ENCODE measurements at regions not wholly inside any gene's neighbourhood (a gene's known extent, or its start where the extent isn't known, plus 50 kb on each side); places are given as distances from the start of the nearest gene placed in this dataset.

DNA sequence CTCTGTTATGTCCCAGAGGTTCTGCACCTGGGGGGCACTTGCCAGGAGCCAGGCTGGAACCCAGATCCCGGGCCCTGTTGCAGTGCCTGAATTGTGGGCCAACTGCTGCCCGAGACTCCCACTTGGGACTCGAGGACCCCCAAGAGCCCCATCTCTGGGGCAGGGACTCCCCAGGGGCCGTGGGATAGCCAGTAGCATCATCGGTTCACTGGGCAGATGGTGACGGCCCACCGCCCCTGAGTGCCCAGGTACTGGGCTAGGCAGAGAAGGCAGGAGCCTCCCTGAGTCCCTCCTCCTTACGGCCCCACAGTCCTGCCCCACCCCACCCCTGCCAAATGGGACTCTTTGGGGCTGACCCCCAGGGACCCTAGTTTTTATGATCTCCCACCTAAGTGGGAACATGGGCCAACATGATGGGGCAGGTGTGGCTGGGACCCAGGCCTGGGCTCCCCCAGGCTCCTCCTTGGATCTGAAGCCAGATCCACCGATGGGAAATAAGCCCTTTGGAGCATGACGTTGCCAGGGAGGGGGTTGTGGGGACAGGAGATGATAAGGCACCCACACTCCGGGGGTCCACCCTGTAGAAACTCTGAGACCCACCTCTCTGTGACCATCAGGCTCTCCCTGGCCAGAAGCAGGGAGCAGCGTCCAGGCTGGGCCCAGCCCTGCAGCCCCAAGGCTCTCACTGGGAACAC lies 94.5 kb upstream of the FGF3 start:
- TF ChIP-seq TAF1 (IDR thresholded peaks at IDR 0.05; ENCODE audit: low read depth, low read length) (no peak), POLR2AphosphoS5 (IDR thresholded peaks at IDR 0.05; ENCODE audit: low read depth, low read length) (no peak), POLR2A (IDR thresholded peaks at IDR 0.05; ENCODE audit: low read depth, low read length) (no peak), POU2F2 (IDR thresholded peaks at IDR 0.05; ENCODE audit: low read depth, low read length) (no peak), PAX5 (IDR thresholded peaks at IDR 0.05; ENCODE audit: insufficient read depth, low read length, severe bottlenecking) (no peak), SPI1 (IDR thresholded peaks at IDR 0.05; ENCODE audit: low read depth, low read length) (no peak)

Measured in GM12891 (cell line).